ENCODE measurements at regions not wholly inside any gene's neighbourhood (a gene's known extent, or its start where the extent isn't known, plus 50 kb on each side); places are given as distances from the start of the nearest gene placed in this dataset.

GRCh38 chr3:18623220-18623619, 198.1 kb upstream of the SATB1 start:
- TF ChIP-seq, protein P1, sequence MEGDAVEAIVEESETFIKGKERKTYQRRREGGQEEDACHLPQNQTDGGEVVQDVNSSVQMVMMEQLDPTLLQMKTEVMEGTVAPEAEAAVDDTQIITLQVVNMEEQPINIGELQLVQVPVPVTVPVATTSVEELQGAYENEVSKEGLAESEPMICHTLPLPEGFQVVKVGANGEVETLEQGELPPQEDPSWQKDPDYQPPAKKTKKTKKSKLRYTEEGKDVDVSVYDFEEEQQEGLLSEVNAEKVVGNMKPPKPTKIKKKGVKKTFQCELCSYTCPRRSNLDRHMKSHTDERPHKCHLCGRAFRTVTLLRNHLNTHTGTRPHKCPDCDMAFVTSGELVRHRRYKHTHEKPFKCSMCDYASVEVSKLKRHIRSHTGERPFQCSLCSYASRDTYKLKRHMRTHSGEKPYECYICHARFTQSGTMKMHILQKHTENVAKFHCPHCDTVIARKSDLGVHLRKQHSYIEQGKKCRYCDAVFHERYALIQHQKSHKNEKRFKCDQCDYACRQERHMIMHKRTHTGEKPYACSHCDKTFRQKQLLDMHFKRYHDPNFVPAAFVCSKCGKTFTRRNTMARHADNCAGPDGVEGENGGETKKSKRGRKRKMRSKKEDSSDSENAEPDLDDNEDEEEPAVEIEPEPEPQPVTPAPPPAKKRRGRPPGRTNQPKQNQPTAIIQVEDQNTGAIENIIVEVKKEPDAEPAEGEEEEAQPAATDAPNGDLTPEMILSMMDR (conservative IDR thresholded peaks at IDR 0.05 in 1 of 2, IDR thresholded peaks at IDR 0.05 in 1 of 2; ENCODE audit: extremely low read depth in 1 of 2, insufficient read depth in 1 of 2, low read depth in 1 of 2, low read length in 2 of 2), result no peak
- TF ChIP-seq EZH2 (IDR thresholded peaks at IDR 0.05; ENCODE audit: borderline replicate concordance, low read length), result no peak
